IMR-90 (cell line): ENCODE measurements at regions not wholly inside any gene's neighbourhood (a gene's known extent, or its start where the extent isn't known, plus 50 kb on each side); places are given as distances from the start of the nearest gene placed in this dataset.
"Not testable (repeated sequence)": the region's sequence is repeated elsewhere in the genome, so short reads cannot be mapped to it uniquely, and the experiment has no call there.

ENCODE experiments used
- ATAC-seq: fragments of 200-7000 bp; cut with Tn5 transposase; 2 replicates; pipeline ENCODE4 v1.9.1; 2020; ENCODE audit warnings: low read depth, mild to moderate bottlenecking, moderate library complexity
- BruUV-seq: library from RNA; stranded (reverse); fragments of 400-500 nt; replicated peaks from 2 replicates; lab custom pipeline; 2021; lab: Mats Ljungman, UMichigan
- CTCF ChIA-PET: fragments of 300-600 bp; formaldehyde crosslinking; extraction: SDS; loops from one replicate; lab custom pipeline; 2021; ENCODE audit warnings: antibody characterized with exemption; lab: Yijun Ruan, JAX
- POLR2A ChIA-PET: fragments of 300-600 bp; sonication (Branson Sonifier 250); formaldehyde crosslinking; loops from one replicate; lab custom pipeline; 2022; ENCODE audit warnings: antibody characterized with exemption; ENCODE audit not compliant: unreplicated experiment; lab: Charles Lee
- DNase-seq: peaks from one replicate; pipeline ENCODE4 v3.0.0; 2013
- H2AFZ ChIP-seq: replicated peaks from 2 replicates; pipeline ENCODE3; 2013; ENCODE audit warnings: low read length, mild to moderate bottlenecking; ENCODE audit not compliant: poor library complexity
- H2AK5ac ChIP-seq: 2 replicates; pipeline ENCODE4 v1.6.1; 2013; ENCODE audit warnings: low read depth, low read length, inconsistent platforms
- H2AK9ac ChIP-seq: replicated peaks from 2 replicates; pipeline ENCODE3; 2013; ENCODE audit warnings: mild to moderate bottlenecking, low read depth, low read length, moderate library complexity; ENCODE audit not compliant: poor library complexity
- H2BK120ac ChIP-seq: 2 replicates; pipeline ENCODE4 v1.6.1; 2013; ENCODE audit warnings: low read depth, low read length, inconsistent platforms
- H2BK15ac ChIP-seq: 3 replicates; pipeline ENCODE4 v1.6.1; 2013; ENCODE audit warnings: low read depth, low read length, inconsistent platforms
- H2BK20ac ChIP-seq: 2 replicates; pipeline ENCODE4 v1.6.1; 2013; ENCODE audit warnings: low read depth, mild to moderate bottlenecking, inconsistent platforms, low read length, moderate library complexity
- H2BK5ac ChIP-seq: 2 replicates; pipeline ENCODE4 v1.6.1; 2013; ENCODE audit warnings: mild to moderate bottlenecking, low read depth, low read length, inconsistent platforms; ENCODE audit not compliant: poor library complexity, severe bottlenecking
- H3K14ac ChIP-seq: replicated peaks from 2 replicates; pipeline ENCODE4 v1.6.1; 2013; ENCODE audit warnings: low read depth, low read length, inconsistent platforms
- H3K18ac ChIP-seq: 2 replicates; pipeline ENCODE4 v1.6.1; 2013; ENCODE audit warnings: low read depth, low read length, control low read depth
- H3K23ac ChIP-seq: 2 replicates; pipeline ENCODE4 v1.6.1; 2013; ENCODE audit warnings: low read depth, low read length, inconsistent platforms
- H3K27ac ChIP-seq: 2 replicates; pipeline ENCODE4 v1.5.1; 2013; ENCODE audit warnings: mild to moderate bottlenecking, control low read depth, low read length; ENCODE audit not compliant: insufficient read depth
- H3K27me3 ChIP-seq: 2 replicates; pipeline ENCODE4 v1.6.1; 2013; ENCODE audit warnings: low read length; ENCODE audit not compliant: control insufficient read depth, insufficient read depth
- H3K36me3 ChIP-seq: 2 replicates; pipeline ENCODE4 v1.6.1; 2013; ENCODE audit warnings: low read length, mixed read lengths; ENCODE audit not compliant: control insufficient read depth, insufficient read depth
- H3K4ac ChIP-seq: 2 replicates; pipeline ENCODE4 v1.6.1; 2013; ENCODE audit warnings: low read depth, low read length, inconsistent platforms
- H3K4me1 ChIP-seq: 2 replicates; pipeline ENCODE4 v1.6.1; 2013; ENCODE audit warnings: low read length, mixed read lengths; ENCODE audit not compliant: control insufficient read depth, insufficient read depth
- H3K4me2 ChIP-seq: 2 replicates; pipeline ENCODE4 v1.6.1; 2013; ENCODE audit warnings: low read depth, mild to moderate bottlenecking, control low read depth, low read length, moderate library complexity
- H3K4me3 ChIP-seq: 2 replicates; pipeline ENCODE4 v1.5.1; 2013; ENCODE audit warnings: low read depth, mild to moderate bottlenecking, control low read depth, low read length, moderate library complexity; ENCODE audit not compliant: insufficient read depth
- H3K56ac ChIP-seq: 2 replicates; pipeline ENCODE4 v1.6.1; 2013; ENCODE audit warnings: low read length, inconsistent platforms; ENCODE audit not compliant: insufficient read depth; ENCODE audit errors: extremely low read depth
- H3K79me1 ChIP-seq, 2 experiments: 2 replicates each; pipeline ENCODE4 v1.6.1; 2013; ENCODE audit warnings: low read length in 2 of 2, inconsistent platforms in 1 of 2, low read depth in 1 of 2
- H3K9ac ChIP-seq: 2 replicates; pipeline ENCODE4 v1.6.1; 2013; ENCODE audit warnings: low read depth, low read length, control low read depth
- H3K9me1 ChIP-seq: 2 replicates; pipeline ENCODE4 v1.6.1; 2013; ENCODE audit warnings: low read length, inconsistent platforms; ENCODE audit not compliant: insufficient read depth
- H3K9me3 ChIP-seq: 2 replicates; pipeline ENCODE4 v1.6.1; 2013; ENCODE audit warnings: low read length; ENCODE audit not compliant: control insufficient read depth, insufficient read depth
- H4K20me1 ChIP-seq: 2 replicates; pipeline ENCODE4 v1.6.1; 2013; ENCODE audit warnings: low read length, inconsistent platforms; ENCODE audit not compliant: insufficient read depth
- H4K5ac ChIP-seq: 2 replicates; pipeline ENCODE4 v1.6.1; 2013; ENCODE audit warnings: mild to moderate bottlenecking, low read depth, low read length, control low read depth
- H4K8ac ChIP-seq, 2 experiments: 2 replicates each; pipeline ENCODE4 v1.6.1; 2013; ENCODE audit warnings: low read depth in 2 of 2, low read length in 2 of 2, control low read depth in 1 of 2, inconsistent platforms in 1 of 2
- H4K91ac ChIP-seq: 2 replicates; pipeline ENCODE4 v1.6.1; 2013; ENCODE audit warnings: low read depth, low read length, inconsistent platforms; ENCODE audit not compliant: insufficient read depth
- BHLHE40 ChIP-seq: fragments of 150-350 bp; IDR thresholded peaks from 2 replicates; pipeline ENCODE4 v1.6.1; 2016; ENCODE audit warnings: mild to moderate bottlenecking, low read depth, low read length
- MAZ ChIP-seq: IDR thresholded peaks from 2 replicates; pipeline ENCODE4 v1.6.1; 2012; ENCODE audit warnings: low read depth, mild to moderate bottlenecking, low read length, improper control_type of control experiment, moderate library complexity, borderline replicate concordance
- POLR2A ChIP-seq: IDR thresholded peaks from 2 replicates; pipeline ENCODE4 v1.6.1; 2012; ENCODE audit warnings: mild to moderate bottlenecking, low read depth, low read length
- RAD21 ChIP-seq: IDR thresholded peaks from 2 replicates; pipeline ENCODE4 v1.6.1; 2012; ENCODE audit warnings: low read length, improper control_type of control experiment
- RCOR1 ChIP-seq: IDR thresholded peaks from 2 replicates; pipeline ENCODE4 v1.6.1; 2012; ENCODE audit warnings: mild to moderate bottlenecking, low read length, improper control_type of control experiment; ENCODE audit not compliant: insufficient replicate concordance
- WGBS, 2 experiments: methylation state at CpG; one replicate each; pipeline versions ENCODE4 v1.1.5 to v1.1.7; 2013; ENCODE audit warnings: missing lambda C conversion rate in 2 of 2; ENCODE audit not compliant: insufficient read length in 1 of 2; ENCODE audit errors: extremely low coverage in 2 of 2; 5-methylcytosine and 5-hydroxymethylcytosine counted together
- dilution Hi-C: fragments of 300-500 bp; cut with HindIII; formaldehyde crosslinking; loops from one replicate; pipeline ENCODE4 v1.14.3; 2018; ENCODE audit warnings: low sequenced_read_pairs; ENCODE audit not compliant: unreplicated experiment
- in situ Hi-C: fragments of 300-500 bp; cut with MboI; formaldehyde crosslinking; loops from 3 replicates; pipeline ENCODE4 v1.14.3; 2019; ENCODE audit warnings: low sequenced_read_pairs, inconsistent platforms, mixed read lengths
- intact Hi-C: fragments of 100-400 bp; cut with micrococcal nuclease; formaldehyde crosslinking; loops from 2 replicates; pipeline ENCODE4 v1.10.0; 2022
- TF ChIP-seq, protein P1 (sequence below): fragments of 150-350 bp; IDR thresholded peaks from 2 replicates; pipeline ENCODE4 v1.6.1; 2017; ENCODE audit warnings: mild to moderate bottlenecking, antibody characterized with exemption, low read length, low read depth

DNA sequence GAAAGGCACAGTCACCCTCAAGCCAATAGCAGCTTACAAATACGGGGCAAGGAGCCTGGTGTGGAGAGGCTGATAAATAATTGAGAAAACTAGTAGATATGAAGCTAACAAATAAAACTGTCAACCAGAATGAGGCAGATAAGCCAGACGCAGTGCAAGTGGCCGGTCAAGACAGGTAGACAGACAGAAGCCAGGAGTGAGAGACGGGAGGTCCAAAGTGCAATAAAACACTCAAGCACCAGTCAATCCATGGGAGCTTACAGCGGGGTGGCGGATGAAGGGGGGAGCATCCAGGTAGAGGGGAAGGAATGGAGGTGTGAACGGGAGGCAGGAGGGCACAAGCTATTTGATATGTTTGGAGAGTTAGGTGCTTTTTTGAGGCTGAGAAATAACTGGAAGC lies 193.1 kb downstream of the FOXD4L6 start:
- no peak overlapping the region for H2AK9ac ChIP-seq
- BruUV-seq: no TSS peak
- POLR2A ChIA-PET: no interaction called here
- H3K23ac ChIP-seq: no peak overlapping the region
- H2AK5ac ChIP-seq: no peak overlapping the region
- H3K79me1 ChIP-seq: no peaks in the 10 kb centered on the region
- no peaks in the 10 kb centered on the region for H3K36me3 ChIP-seq
- no peak overlapping the region for H3K9ac ChIP-seq
- H3K56ac ChIP-seq: no peak overlapping the region
- no peaks in the 10 kb centered on the region for H3K9me1 ChIP-seq
- H3K4ac ChIP-seq: no peak overlapping the region
- CTCF ChIA-PET: no interaction called here
- no peak overlapping the region for H4K5ac ChIP-seq
- H3K14ac ChIP-seq: no peak overlapping the region
- DNase-seq (no peak), ATAC-seq (no peak)
- H3K9me3 ChIP-seq: peaks cover 12% of the 10 kb centered on the region
- H3K27ac ChIP-seq: no peak overlapping the region
- no peak overlapping the region for H2BK120ac ChIP-seq
- no peak overlapping the region for H2BK20ac ChIP-seq
- TF ChIP-seq RCOR1: no peak
- no peak for TF ChIP-seq MAZ
- TF ChIP-seq BHLHE40: no peak
- no peak for TF ChIP-seq POLR2A
- TF ChIP-seq, protein P1, sequence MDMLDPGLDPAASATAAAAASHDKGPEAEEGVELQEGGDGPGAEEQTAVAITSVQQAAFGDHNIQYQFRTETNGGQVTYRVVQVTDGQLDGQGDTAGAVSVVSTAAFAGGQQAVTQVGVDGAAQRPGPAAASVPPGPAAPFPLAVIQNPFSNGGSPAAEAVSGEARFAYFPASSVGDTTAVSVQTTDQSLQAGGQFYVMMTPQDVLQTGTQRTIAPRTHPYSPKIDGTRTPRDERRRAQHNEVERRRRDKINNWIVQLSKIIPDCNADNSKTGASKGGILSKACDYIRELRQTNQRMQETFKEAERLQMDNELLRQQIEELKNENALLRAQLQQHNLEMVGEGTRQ: no peak
- TF ChIP-seq RAD21: no peak
- in situ Hi-C loops: no loop called here
- H3K4me3 ChIP-seq: no peak overlapping the region
- H4K8ac ChIP-seq: no peak overlapping the region
- H2AFZ ChIP-seq: no peak overlapping the region
- H2BK15ac ChIP-seq: no peak overlapping the region
- no peaks in the 10 kb centered on the region for H4K20me1 ChIP-seq
- H3K4me1 ChIP-seq: no peaks in the 10 kb centered on the region
- H3K4me2 ChIP-seq: no peak overlapping the region
- no peak overlapping the region for H2BK5ac ChIP-seq
- intact Hi-C loops: no loop called here
- no peaks in the 10 kb centered on the region for H3K27me3 ChIP-seq
- dilution Hi-C loops: no loop called here
- WGBS, 2 experiments: 57% methylated on average over 2 of the region's 7 CpGs; no CpG with 5 or more reads in 1 of the 2 experiments
- no peak overlapping the region for H4K91ac ChIP-seq
- no peak overlapping the region for H3K18ac ChIP-seq

DNA sequence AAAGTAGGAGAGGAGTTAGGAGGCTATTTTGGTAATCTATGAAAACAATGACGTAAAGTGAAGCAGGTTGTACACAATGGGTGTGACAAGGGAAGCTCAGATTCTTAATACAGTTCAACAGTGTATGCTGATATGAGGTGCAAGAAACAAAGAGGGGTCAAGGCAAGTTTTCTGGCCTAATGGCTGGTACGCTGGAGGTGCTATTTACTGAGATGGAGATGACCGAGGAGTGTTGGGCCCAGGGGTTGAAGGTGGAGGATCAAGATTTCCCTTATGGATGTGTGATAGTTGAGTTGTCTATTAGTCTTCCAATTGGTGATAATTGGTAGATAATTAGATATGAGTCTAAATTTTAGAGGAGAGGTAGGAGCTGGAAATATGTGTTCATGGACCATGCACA lies 194.0 kb downstream of the FOXD4L6 start:
- H3K14ac ChIP-seq, H3K79me1 ChIP-seq, H2BK5ac ChIP-seq, intact Hi-C loops, H4K8ac ChIP-seq, H3K27ac ChIP-seq, H2BK15ac ChIP-seq, H3K23ac ChIP-seq, H3K9me1 ChIP-seq, POLR2A ChIA-PET, H3K9ac ChIP-seq, H3K56ac ChIP-seq, dilution Hi-C loops, H3K4me3 ChIP-seq, H2AFZ ChIP-seq, H3K18ac ChIP-seq, H3K4me2 ChIP-seq, H4K91ac ChIP-seq, BruUV-seq, H2AK5ac ChIP-seq, H3K4me1 ChIP-seq, H2BK120ac ChIP-seq, H4K5ac ChIP-seq, H3K27me3 ChIP-seq, in situ Hi-C loops, H2AK9ac ChIP-seq, H2BK20ac ChIP-seq, DNase-seq, CTCF ChIA-PET, ATAC-seq, H3K36me3 ChIP-seq, H3K4ac ChIP-seq, H4K20me1 ChIP-seq: not testable (repeated sequence)
- peaks cover 13% of the 10 kb centered on the region for H3K9me3 ChIP-seq
- WGBS, 2 experiments: 69% methylated on average over 3 of the region's 3 CpGs; no CpG with 5 or more reads in 1 of the 2 experiments
